ACC112 (cell line): ENCODE measurements at regions not wholly inside any gene's neighbourhood (a gene's known extent, or its start where the extent isn't known, plus 50 kb on each side); places are given as distances from the start of the nearest gene placed in this dataset.

Experiments used
- H2AFZ ChIP-seq: fragments of 200-600 bp; sonication (generic); one replicate; pipeline ENCODE4 v1.6.0; 2017; ENCODE audit warnings: antibody characterized with exemption, low read length; ENCODE audit not compliant: unreplicated experiment
- H3K27ac ChIP-seq: fragments of 200-600 bp; sonication (generic); 2 replicates; pipeline ENCODE4 v1.5.1; 2014; ENCODE audit warnings: low read depth, mild to moderate bottlenecking, antibody characterized with exemption, low read length, moderate library complexity
- H3K27me3 ChIP-seq: fragments of 200-600 bp; sonication (generic); 2 replicates; pipeline ENCODE4 v1.6.1; 2014; ENCODE audit warnings: mild to moderate bottlenecking, antibody characterized with exemption, low read length, moderate library complexity, mixed read lengths; ENCODE audit not compliant: insufficient read depth
- H3K36me3 ChIP-seq: fragments of 200-600 bp; sonication (generic); 2 replicates; pipeline ENCODE4 v1.6.1; 2016; ENCODE audit warnings: mild to moderate bottlenecking, antibody characterized with exemption, low read length, moderate library complexity, mixed read lengths; ENCODE audit not compliant: insufficient read depth
- H3K4me1 ChIP-seq: fragments of 200-600 bp; sonication (generic); one replicate; pipeline ENCODE4 v1.6.1; 2016; ENCODE audit warnings: low read length, mixed read lengths; ENCODE audit not compliant: insufficient read depth, unreplicated experiment, control insufficient read depth
- H3K4me3 ChIP-seq: fragments of 200-600 bp; sonication (generic); 2 replicates; pipeline ENCODE4 v1.5.1; 2014; ENCODE audit warnings: mild to moderate bottlenecking, low read depth, low read length
- H3K79me2 ChIP-seq: fragments of 200-600 bp; sonication (generic); one replicate; pipeline ENCODE4 v1.6.0; 2016; ENCODE audit warnings: low read length; ENCODE audit not compliant: control insufficient read depth, unreplicated experiment, insufficient read depth

DNA sequence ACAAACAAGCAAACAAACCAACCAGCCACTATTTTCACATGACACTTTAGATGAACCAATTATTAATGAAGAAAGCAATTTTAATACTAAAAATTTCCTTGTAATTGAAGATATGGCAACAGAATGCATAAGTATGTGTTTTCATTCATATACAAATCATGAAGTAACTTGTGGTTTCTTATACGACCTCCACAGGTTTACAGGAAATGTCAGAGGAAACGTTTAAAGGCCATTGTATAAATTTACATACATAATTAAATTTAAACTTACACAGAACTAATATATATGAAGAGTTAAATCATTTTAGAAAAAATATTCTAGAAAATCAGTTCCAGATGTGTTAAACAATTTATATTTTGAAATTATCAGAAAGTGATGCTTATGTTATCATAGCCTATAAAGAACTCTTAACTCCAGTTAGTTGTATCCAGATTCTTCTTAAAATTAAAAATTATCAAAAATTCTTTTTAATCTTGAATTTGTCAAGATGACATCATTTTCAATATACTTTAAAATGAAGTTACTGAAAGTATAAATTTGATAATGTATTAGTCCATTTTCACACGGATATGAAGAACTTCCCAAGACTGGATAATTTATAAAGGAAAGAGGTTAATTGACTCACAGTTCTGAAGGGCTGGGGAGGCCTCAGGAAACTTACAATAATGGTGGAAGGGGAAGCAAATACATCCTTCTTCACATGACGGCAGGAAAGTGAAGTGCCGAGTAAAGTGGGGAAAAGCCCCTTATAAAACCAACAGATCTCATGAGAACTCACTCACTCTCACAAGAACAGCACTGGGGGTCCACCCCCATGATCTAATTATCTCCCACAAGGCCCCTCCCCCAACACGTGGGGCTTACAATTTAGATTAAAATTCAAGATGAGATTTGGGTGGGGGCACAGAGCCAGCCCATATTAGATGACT lies 192.0 kb downstream of the PIK3R1 start:
- no peaks in the 10 kb centered on the region for H3K27me3 ChIP-seq
- H3K27ac ChIP-seq: no peak overlapping the region
- H3K36me3 ChIP-seq: no peaks in the 10 kb centered on the region
- no peak overlapping the region for H2AFZ ChIP-seq
- H3K79me2 ChIP-seq: no peaks in the 10 kb centered on the region
- no peak overlapping the region for H3K4me3 ChIP-seq
- peaks cover 43% of the 10 kb centered on the region for H3K4me1 ChIP-seq

DNA sequence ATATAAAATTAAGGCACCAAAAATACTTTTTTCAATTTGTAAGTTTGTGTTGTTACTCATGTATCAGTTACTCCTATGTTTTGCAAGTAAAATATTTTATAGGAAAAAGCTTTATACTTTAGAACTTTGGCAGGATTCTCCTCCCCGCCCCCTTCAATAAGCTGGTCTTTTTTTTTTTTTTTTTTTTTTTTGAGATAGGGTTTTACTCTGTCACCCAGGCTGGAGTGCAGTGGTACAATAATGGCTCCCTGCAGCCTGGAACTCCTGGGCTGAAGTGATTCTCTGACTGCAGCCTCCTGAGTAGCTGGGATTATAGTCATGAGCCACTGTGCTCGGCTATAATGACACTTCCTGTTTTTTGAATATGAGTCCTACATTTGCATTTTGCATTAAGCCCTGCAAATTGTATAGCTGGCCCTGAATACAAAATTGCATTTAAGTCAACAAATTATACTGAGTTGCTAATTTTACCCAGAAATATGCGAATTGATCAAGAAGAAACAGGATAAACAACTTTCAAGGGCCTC lies 192.9 kb downstream of the PIK3R1 start:
- Histone ChIP-seq H3K4me1 (peaks cover 36% of the 10 kb centered on the region), H3K27ac (no peak overlapping the region), H3K36me3 (no peaks in the 10 kb centered on the region), H3K4me3 (no peak overlapping the region), H3K79me2 (no peaks in the 10 kb centered on the region), H3K27me3 (no peaks in the 10 kb centered on the region), H2AFZ (no peak overlapping the region)

DNA sequence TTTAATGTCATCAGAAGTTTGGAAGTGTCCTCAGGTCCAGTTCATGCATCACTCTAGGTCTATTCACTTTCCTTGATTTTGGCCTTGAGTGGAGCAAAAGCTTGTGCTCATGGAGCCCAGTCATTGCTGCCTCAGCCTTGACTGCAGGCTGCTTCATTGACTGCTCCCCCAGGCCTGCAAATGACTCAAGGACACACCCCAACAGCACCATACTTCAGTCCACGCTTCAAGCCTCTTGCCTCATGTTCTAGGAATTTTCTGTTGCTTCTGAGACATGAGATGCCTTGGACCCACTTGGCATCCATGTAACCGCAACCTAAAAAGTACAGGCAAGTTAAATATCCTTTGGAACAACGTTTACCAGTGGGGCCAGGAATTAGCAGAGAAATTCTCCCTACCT lies 193.7 kb downstream of the PIK3R1 start:
- H3K4me1 ChIP-seq: peaks cover 32% of the 10 kb centered on the region
- no peak overlapping the region for H3K4me3 ChIP-seq

DNA sequence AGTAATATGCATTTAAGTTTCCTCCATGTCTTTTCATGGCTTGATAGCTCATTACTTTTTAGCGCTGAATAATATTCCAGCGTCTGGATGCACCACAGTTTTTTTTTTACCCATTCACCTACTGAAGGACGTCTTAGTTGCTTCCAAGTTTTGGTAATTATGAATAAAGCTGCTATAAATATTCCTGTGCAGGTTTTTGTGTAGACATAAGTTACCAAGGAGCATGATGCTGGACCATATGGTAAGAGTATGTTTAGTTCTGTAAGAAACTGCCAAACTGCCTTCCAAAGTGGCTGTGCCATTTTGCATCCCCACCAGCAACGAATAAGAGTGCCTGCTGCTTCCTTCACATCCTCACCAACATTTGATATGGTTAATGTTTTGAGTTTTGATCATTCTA lies 195.6 kb downstream of the PIK3R1 start:
- H2AFZ ChIP-seq: no peak overlapping the region
- peaks cover 24% of the 10 kb centered on the region for H3K4me1 ChIP-seq
- no peaks in the 10 kb centered on the region for H3K79me2 ChIP-seq
- no peak overlapping the region for H3K27ac ChIP-seq
- H3K4me3 ChIP-seq: no peak overlapping the region
- H3K36me3 ChIP-seq: no peaks in the 10 kb centered on the region
- H3K27me3 ChIP-seq: no peaks in the 10 kb centered on the region

More for the DNA sequence above, 193.7 kb downstream of the PIK3R1 start:
- Histone ChIP-seq H2AFZ (no peak overlapping the region), H3K36me3 (no peaks in the 10 kb centered on the region), H3K27me3 (no peaks in the 10 kb centered on the region), H3K79me2 (no peaks in the 10 kb centered on the region), H3K27ac (no peak overlapping the region)

DNA sequence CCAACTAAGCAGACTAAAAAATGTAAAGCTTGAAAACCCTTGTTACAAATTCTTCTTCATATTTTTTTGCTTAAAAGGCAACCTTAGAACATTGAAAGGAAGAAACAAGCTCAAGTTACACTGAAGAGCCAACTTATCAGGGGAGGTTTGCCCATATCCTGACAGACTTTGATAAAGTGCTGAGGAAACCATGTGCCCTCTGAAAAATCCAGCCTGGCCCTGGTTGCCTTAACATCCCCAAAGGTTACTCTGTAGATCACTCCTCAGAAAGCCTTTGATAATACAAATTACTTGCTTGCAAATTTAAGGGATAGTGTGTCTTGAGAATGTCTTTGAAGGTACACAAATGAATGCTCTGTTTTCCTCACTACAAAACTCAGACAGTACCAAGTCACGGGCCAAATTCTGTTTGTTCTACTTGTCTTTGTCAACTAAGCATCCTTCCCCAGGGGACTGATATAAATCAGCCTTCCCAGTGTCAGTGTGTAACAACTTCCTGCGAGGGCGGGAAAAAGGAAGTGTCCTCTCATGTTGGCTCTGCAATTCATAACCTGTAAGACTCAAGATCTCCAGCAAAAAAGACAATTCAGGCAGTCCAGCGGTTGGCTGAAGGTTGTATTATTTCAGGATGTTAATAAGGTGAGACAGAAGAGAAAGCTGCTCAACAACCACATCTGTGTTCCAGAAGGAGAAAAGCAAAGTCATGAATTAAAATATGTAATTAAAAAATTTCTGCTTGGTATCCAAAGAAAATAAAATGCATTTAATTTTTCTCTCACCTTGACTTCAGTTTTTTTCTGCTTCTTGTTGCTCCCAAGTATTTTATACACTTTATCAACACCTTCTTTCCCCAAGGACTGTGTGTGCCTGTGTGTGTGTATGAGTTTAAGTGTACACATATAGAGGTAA lies 199.9 kb downstream of the PIK3R1 start:
- no peaks in the 10 kb centered on the region for H3K36me3 ChIP-seq
- H3K27ac ChIP-seq: no peak overlapping the region
- peak overlapping the region; percentile 78 for H2AFZ ChIP-seq
- H3K4me1 ChIP-seq: peaks cover 34% of the 10 kb centered on the region
- H3K79me2 ChIP-seq: no peaks in the 10 kb centered on the region
- H3K27me3 ChIP-seq: no peaks in the 10 kb centered on the region
- no peak overlapping the region for H3K4me3 ChIP-seq

DNA sequence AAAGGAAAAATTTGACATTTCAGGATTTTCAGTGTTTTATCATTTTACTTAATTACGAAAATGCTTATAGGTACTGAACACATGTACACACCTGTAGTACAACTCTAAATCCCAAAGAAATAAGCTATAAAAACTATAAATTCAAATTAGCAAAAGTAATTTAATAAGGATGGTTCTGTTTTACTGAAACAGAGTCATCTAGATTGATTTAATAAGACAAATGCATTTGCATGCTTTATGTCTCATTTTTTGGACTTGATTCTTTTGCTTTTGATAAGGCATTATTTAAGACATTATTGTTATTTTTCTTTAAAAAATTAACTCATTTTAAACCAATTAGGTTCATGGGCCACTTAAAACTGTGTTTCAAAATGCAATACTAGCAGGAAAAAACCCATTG lies 201.2 kb downstream of the PIK3R1 start:
- Histone ChIP-seq H2AFZ (no peak overlapping the region), H3K36me3 (no peaks in the 10 kb centered on the region), H3K27ac (no peak overlapping the region), H3K4me1 (peaks cover 40% of the 10 kb centered on the region), H3K27me3 (no peaks in the 10 kb centered on the region), H3K79me2 (no peaks in the 10 kb centered on the region), H3K4me3 (no peak overlapping the region)

DNA sequence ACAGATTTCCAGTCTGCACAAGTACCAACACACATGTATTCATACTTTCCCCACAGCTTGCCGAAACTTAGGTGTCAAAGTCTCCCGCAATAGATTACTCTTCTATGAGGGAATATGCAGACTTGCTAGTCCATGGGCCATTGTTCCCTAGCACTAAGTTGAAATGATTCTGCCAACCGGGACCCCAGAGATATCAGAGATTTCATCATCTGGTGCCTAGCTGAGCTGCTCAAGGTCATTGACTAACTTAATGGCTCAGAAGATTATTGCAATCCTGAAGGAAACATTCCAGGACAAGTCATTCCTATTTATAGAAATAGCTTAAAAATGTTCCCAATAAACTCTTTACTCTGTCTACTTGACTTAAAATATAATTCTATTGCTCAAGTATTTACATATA lies 202.6 kb downstream of the PIK3R1 start:
- no peak overlapping the region for H2AFZ ChIP-seq
- H3K27me3 ChIP-seq: no peaks in the 10 kb centered on the region
- H3K27ac ChIP-seq: peak overlapping the region; percentile 71

DNA sequence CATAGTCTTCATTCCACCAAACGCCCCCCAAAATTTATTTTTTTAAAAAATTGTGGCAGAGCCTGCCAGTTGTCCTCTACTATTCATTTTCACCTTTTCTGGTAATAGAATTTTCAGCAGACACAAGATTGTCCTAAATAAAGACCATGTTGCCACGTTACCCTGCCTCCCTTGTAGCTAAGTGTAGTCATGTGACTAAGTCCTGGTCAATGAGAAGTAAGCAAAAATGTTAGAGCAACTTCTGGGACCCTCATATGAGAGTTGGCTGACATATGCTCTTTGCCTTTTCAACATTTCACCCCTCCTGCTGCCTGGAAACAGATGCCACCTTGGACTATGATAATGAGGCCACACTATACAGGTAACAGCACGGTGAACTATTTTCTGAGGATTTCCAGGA lies 203.1 kb downstream of the PIK3R1 start:
- Histone ChIP-seq H2AFZ (no peak overlapping the region), H3K4me1 (peaks cover 42% of the 10 kb centered on the region), H3K27me3 (no peaks in the 10 kb centered on the region), H3K27ac (peak overlapping the region; percentile 71), H3K79me2 (no peaks in the 10 kb centered on the region), H3K36me3 (no peaks in the 10 kb centered on the region), H3K4me3 (no peak overlapping the region)

More for the DNA sequence above, 202.6 kb downstream of the PIK3R1 start:
- Histone ChIP-seq H3K79me2 (no peaks in the 10 kb centered on the region), H3K4me3 (no peak overlapping the region), H3K4me1 (peaks cover 41% of the 10 kb centered on the region), H3K36me3 (no peaks in the 10 kb centered on the region)

DNA sequence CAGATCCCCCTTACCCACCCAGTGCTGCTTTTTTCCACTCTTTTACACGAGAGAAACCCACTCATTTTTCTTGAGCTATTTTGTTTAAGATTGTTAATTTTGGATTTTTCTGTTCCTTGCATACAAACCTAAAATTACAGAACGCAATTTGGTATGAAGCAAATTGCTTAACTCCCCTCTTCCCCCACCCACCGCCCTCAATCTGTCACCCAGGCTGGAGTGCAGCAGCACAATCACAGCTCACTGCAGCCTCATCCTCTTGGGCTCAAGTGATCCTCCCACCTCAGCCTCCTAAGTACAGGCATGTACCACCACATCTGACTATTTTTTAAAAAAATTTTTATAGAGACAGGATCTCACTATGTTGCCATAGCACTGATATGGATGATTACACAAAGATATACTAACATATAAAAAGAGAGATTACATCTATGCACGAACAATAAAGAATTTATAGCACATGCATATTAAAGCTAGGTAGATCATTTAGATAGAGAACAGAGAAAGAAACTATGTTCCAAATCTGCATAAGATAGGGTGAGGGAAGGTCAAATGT lies 203.6 kb downstream of the PIK3R1 start:
- H3K27me3 ChIP-seq: no peaks in the 10 kb centered on the region
- no peaks in the 10 kb centered on the region for H3K79me2 ChIP-seq
- H3K4me3 ChIP-seq: no peak overlapping the region
- H3K4me1 ChIP-seq: peaks cover 42% of the 10 kb centered on the region
- peak overlapping the region; percentile 71; the same call in 1 of the 2 replicates for H3K27ac ChIP-seq
- no peaks in the 10 kb centered on the region for H3K36me3 ChIP-seq
- no peak overlapping the region for H2AFZ ChIP-seq
